Thyroid gland (tissue), 4 donors: ENCODE measurements at regions not wholly inside any gene's neighbourhood (a gene's known extent, or its start where the extent isn't known, plus 50 kb on each side); places are given as distances from the start of the nearest gene placed in this dataset.

ENCODE experiments used
- CTCF ChIP-seq, 6 experiments: fragments of 200-600 bp in 3 of 6; fragments of 450-650 bp in 3 of 6; sonication (generic) in 3 of 6; IDR thresholded peaks; one replicate each; pipeline ENCODE4 v1.5.1; 2016 to 2019; ENCODE audit warnings: antibody characterized with exemption in 6 of 6, mild to moderate bottlenecking in 2 of 6, inconsistent platforms in 1 of 6, moderate library complexity in 1 of 6
- POLR2A ChIP-seq, 2 donors: fragments of 450-650 bp; IDR thresholded peaks; one replicate each; pipeline ENCODE4 v1.6.1; 2017; ENCODE audit warnings: antibody characterized with exemption in 2 of 2, mild to moderate bottlenecking in 2 of 2, moderate library complexity in 1 of 2

- no peak for TF ChIP-seq POLR2A (IDR thresholded peaks at IDR 0.05)
- TF ChIP-seq CTCF (IDR thresholded peaks at IDR 0.05) = no peak
Observed at GRCh38 chr16:35221482-35222185, 1762.2 kb downstream of the TP53TG3F start.
